NCI-H2081 (cell line): ENCODE measurements at regions not wholly inside any gene's neighbourhood (a gene's known extent, or its start where the extent isn't known, plus 50 kb on each side); places are given as distances from the start of the nearest gene placed in this dataset.
"Not testable (repeated sequence)": the region's sequence is repeated elsewhere in the genome, so short reads cannot be mapped to it uniquely, and the experiment has no call there.

ENCODE experiments used
- DNase-seq, 2 experiments: peaks; one replicate each; lab custom pipeline; 2025; lab: John Stamatoyannopoulos, UW

- DNase-seq: not testable (repeated sequence)
Observed at GRCh38 chr6:57860481-57861315, 543.3 kb downstream of the PRIM2 start.

- DNase-seq: not testable (repeated sequence)
Observed at GRCh38 chr6:57870083-57870482, 552.7 kb downstream of the PRIM2 start.

- not testable (repeated sequence) for DNase-seq
Observed at GRCh38 chr6:57873424-57873823, 556.0 kb downstream of the PRIM2 start.

GRCh38 chr6:57876659-57877058 lies 559.2 kb downstream of the PRIM2 start:
- not testable (repeated sequence) for DNase-seq

GRCh38 chr6:57877729-57878128 lies 560.3 kb downstream of the PRIM2 start:
- DNase-seq: not testable (repeated sequence)

GRCh38 chr6:57878792-57879191 lies 561.4 kb downstream of the PRIM2 start:
- not testable (repeated sequence) for DNase-seq

GRCh38 chr6:57898850-57899249 lies 581.4 kb downstream of the PRIM2 start:
- not testable (repeated sequence) for DNase-seq

GRCh38 chr6:57900687-57901399 lies 583.4 kb downstream of the PRIM2 start:
- DNase-seq: not testable (repeated sequence)

- not testable (repeated sequence) for DNase-seq
Observed at GRCh38 chr6:57901445-57901844, 584.0 kb downstream of the PRIM2 start.

- not testable (repeated sequence) for DNase-seq
Observed at GRCh38 chr6:57904356-57904755, 586.9 kb downstream of the PRIM2 start.

GRCh38 chr6:57915300-57915699 lies 597.9 kb downstream of the PRIM2 start:
- not testable (repeated sequence) for DNase-seq

GRCh38 chr6:57942966-57943365 lies 625.5 kb downstream of the PRIM2 start:
- not testable (repeated sequence) for DNase-seq

- DNase-seq: not testable (repeated sequence)
Observed at GRCh38 chr6:57946084-57946768, 628.8 kb downstream of the PRIM2 start.

GRCh38 chr6:57946769-57947091 lies 629.3 kb downstream of the PRIM2 start:
- not testable (repeated sequence) for DNase-seq

- not testable (repeated sequence) for DNase-seq
Observed at GRCh38 chr6:57948481-57948880, 631.1 kb downstream of the PRIM2 start.

GRCh38 chr6:57950430-57950829 lies 633.0 kb downstream of the PRIM2 start:
- not testable (repeated sequence) for DNase-seq

- DNase-seq: not testable (repeated sequence)
Observed at GRCh38 chr6:57966757-57967156, 649.3 kb downstream of the PRIM2 start.

GRCh38 chr6:57971956-57972355 lies 654.5 kb downstream of the PRIM2 start:
- not testable (repeated sequence) for DNase-seq

GRCh38 chr6:57974653-57975052 lies 657.2 kb downstream of the PRIM2 start:
- DNase-seq: no peak

- not testable (repeated sequence) for DNase-seq
Observed at GRCh38 chr6:57975127-57975526, 657.7 kb downstream of the PRIM2 start.

GRCh38 chr6:57976371-57976770 lies 658.9 kb downstream of the PRIM2 start:
- not testable (repeated sequence) for DNase-seq

GRCh38 chr6:57983603-57984002 lies 666.2 kb downstream of the PRIM2 start:
- DNase-seq: not testable (repeated sequence)
